ENCODE measurements at regions not wholly inside any gene's neighbourhood (a gene's known extent, or its start where the extent isn't known, plus 50 kb on each side); places are given as distances from the start of the nearest gene placed in this dataset.

GRCh38 chr15:75136118-75136517 is 65.6 kb upstream of the C15orf39 start:
- no peaks in the 10 kb centered on the region for H3K36me3 ChIP-seq (ENCODE audit: control insufficient read depth in 1 of 2, insufficient read depth in 2 of 2, low read length in 2 of 2)
- no peaks in the 10 kb centered on the region for H3K4me1 ChIP-seq (ENCODE audit: control insufficient read depth in 1 of 2, insufficient read depth in 2 of 2, low read length in 2 of 2)
- H3K9me3 ChIP-seq (ENCODE audit: control insufficient read depth in 1 of 2, low read length in 2 of 2): no peaks in the 10 kb centered on the region
- H3K4me3 ChIP-seq (ENCODE audit: low read depth in 1 of 2, low read length in 2 of 2): no peak overlapping the region
- no peaks in the 10 kb centered on the region for H3K27me3 ChIP-seq (ENCODE audit: low read depth, low read length)
- no peak overlapping the region for H3K27ac ChIP-seq (ENCODE audit: low read length)

DNA sequence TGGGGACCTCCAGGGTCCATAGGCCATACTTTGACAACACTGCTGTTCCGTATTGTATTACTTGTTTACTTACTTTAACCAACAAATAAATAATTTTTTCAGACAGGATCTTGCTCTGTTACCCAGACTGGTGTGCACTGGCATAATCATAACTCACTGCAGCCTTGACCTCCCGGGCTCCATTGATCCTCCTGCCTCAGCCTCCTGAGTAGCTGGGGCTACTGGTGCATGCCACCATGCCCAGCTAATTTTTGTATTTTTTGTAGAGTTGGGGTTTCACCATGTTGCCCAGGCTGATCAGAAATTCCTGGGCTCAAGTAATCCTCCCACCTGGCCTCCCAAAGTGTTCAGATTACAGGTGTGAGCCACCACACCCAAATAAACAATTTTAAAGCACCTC is 64.9 kb upstream of the C15orf39 start:
- Histone ChIP-seq H3K27me3 (ENCODE audit: low read depth, low read length) (no peaks in the 10 kb centered on the region), H3K4me3 (ENCODE audit: low read depth in 1 of 2, low read length in 2 of 2) (no peak overlapping the region), H3K36me3 (ENCODE audit: control insufficient read depth in 1 of 2, insufficient read depth in 2 of 2, low read length in 2 of 2) (no peaks in the 10 kb centered on the region), H3K9me3 (ENCODE audit: control insufficient read depth in 1 of 2, low read length in 2 of 2) (no peaks in the 10 kb centered on the region), H3K27ac (ENCODE audit: low read length) (no peak overlapping the region), H3K4me1 (ENCODE audit: control insufficient read depth in 1 of 2, insufficient read depth in 2 of 2, low read length in 2 of 2) (no peaks in the 10 kb centered on the region)

DNA sequence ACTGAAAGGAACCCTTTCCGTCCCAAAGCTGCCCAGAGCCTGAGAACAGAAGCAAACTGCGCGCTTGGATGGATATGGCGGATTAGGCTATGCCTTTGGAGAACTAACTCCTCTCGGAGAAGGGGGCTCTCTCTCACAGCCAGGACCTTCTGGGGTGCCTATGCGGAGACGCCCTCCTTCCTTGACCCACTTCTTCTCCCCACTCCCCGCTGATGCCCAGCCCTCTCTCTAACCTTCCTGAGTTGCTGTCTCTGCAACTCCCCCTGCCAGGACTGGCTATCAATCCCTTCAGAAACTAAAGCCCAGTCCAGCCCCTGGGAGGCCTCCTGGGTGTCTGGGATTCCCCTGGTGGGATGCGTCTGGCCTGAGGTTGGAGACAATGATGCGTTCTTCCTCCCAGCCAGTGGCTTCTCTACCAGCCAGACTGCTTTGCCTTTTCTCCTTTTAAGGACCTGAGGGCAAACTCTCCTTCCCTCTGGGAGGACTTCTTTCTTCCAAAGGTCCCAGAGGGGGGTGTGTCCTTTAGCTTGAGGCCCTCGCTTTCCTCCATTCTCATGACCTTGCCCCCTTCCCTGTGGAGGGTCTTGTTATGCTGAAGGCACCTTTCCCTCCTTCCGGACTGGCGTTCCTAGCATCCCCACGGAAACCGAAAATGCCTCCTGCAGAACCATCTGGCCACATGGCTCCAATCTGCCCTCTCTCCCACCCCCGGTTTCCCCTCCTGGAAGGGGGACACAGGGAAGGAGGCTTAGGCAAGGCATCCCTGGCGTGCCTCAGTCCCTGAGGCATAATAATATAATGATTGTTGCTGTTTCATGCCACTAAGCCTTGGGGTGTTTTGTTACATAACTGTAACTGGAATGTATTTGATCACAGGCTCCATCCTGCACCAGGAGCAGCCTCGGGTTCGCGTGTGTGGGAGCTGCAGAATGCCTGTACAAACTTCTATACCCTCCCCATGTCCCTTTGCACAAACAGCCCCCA is 63.4 kb upstream of the C15orf39 start:
- no peak overlapping the region for H3K27ac ChIP-seq (ENCODE audit: low read length)

DNA sequence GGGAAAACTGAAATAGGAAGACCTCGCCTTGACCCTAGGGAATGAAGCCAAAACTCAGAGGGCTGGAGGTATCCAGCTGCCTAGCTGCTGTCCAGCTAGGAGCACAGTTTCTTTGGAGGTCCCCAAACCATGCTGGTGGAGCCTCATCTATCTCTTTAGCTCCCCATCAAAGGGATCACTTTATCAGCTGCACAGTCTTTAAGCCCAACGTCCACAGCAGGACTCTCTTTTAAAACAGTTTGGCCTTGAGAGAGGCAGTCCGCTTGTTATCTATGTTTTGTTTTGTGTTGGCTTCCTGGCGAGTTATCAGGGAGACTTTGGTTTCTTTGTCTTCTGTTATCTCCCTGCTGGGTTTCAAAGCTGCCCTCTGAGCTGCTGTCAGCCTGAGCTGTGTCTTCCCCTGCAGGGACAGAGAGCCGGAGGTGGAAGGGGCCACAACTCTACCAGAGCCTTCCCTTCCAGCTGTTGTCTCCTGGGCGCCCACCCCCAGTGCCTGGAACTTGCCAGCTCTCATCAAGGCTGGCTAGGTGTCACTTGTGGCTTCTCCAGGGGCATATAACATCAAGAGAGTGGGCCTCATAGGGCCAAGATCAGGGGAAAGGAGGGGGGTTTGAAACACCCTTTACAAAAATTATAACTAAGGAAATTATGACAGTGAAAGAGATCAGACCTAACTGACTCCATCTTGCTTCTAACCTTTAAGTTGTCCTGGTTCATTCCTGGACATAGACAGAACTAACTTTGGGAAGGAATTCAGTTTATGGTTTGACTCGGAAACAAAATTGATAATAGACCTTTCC is 61.4 kb upstream of the C15orf39 start:
- H3K27ac ChIP-seq (ENCODE audit: low read length): no peak overlapping the region
- peaks cover 16 to 32% of the 10 kb centered on the region in 2 donors for H3K9me3 ChIP-seq (ENCODE audit: control insufficient read depth in 1 of 2, low read length in 2 of 2)
- no peaks in the 10 kb centered on the region for H3K36me3 ChIP-seq (ENCODE audit: control insufficient read depth in 1 of 2, insufficient read depth in 2 of 2, low read length in 2 of 2)
- no peaks in the 10 kb centered on the region for H3K27me3 ChIP-seq (ENCODE audit: low read depth, low read length)
- H3K4me3 ChIP-seq (ENCODE audit: low read depth in 1 of 2, low read length in 2 of 2): no peak overlapping the region
- no peaks in the 10 kb centered on the region for H3K4me1 ChIP-seq (ENCODE audit: control insufficient read depth in 1 of 2, insufficient read depth in 2 of 2, low read length in 2 of 2)

More for the DNA sequence above, 63.4 kb upstream of the C15orf39 start:
- no peaks in the 10 kb centered on the region for H3K36me3 ChIP-seq (ENCODE audit: control insufficient read depth in 1 of 2, insufficient read depth in 2 of 2, low read length in 2 of 2)
- H3K27me3 ChIP-seq (ENCODE audit: low read depth, low read length): no peaks in the 10 kb centered on the region
- no peak overlapping the region for H3K4me3 ChIP-seq (ENCODE audit: low read depth in 1 of 2, low read length in 2 of 2)
- H3K9me3 ChIP-seq (ENCODE audit: control insufficient read depth in 1 of 2, low read length in 2 of 2): peaks cover 12 to 14% of the 10 kb centered on the region in 2 donors
- no peaks in the 10 kb centered on the region for H3K4me1 ChIP-seq (ENCODE audit: control insufficient read depth in 1 of 2, insufficient read depth in 2 of 2, low read length in 2 of 2)

- no peak overlapping the region for H3K27ac ChIP-seq (ENCODE audit: low read length)
- no peaks in the 10 kb centered on the region for H3K4me1 ChIP-seq (ENCODE audit: control insufficient read depth in 1 of 2, insufficient read depth in 2 of 2, low read length in 2 of 2)
- peaks cover 16 to 38% of the 10 kb centered on the region in 2 donors for H3K9me3 ChIP-seq (ENCODE audit: control insufficient read depth in 1 of 2, low read length in 2 of 2)
- H3K4me3 ChIP-seq (ENCODE audit: low read depth in 1 of 2, low read length in 2 of 2): peak overlapping the region in 1 of 2 donors; percentile 32
- no peaks in the 10 kb centered on the region for H3K36me3 ChIP-seq (ENCODE audit: control insufficient read depth in 1 of 2, insufficient read depth in 2 of 2, low read length in 2 of 2)
- H3K27me3 ChIP-seq (ENCODE audit: low read depth, low read length): no peaks in the 10 kb centered on the region
Measured at GRCh38 chr15:75142499-75142898, 59.2 kb upstream of the C15orf39 start.

- no peaks in the 10 kb centered on the region for H3K36me3 ChIP-seq (ENCODE audit: control insufficient read depth in 1 of 2, insufficient read depth in 2 of 2, low read length in 2 of 2)
- H3K4me3 ChIP-seq (ENCODE audit: low read depth in 1 of 2, low read length in 2 of 2): peak overlapping the region in 1 of 2 donors; percentile 40
- H3K9me3 ChIP-seq (ENCODE audit: control insufficient read depth in 1 of 2, low read length in 2 of 2): peaks cover 16 to 38% of the 10 kb centered on the region in 2 donors
- H3K27ac ChIP-seq (ENCODE audit: low read length): no peak overlapping the region
- no peaks in the 10 kb centered on the region for H3K27me3 ChIP-seq (ENCODE audit: low read depth, low read length)
- no peaks in the 10 kb centered on the region for H3K4me1 ChIP-seq (ENCODE audit: control insufficient read depth in 1 of 2, insufficient read depth in 2 of 2, low read length in 2 of 2)
Measured at GRCh38 chr15:75143738-75144334, 57.8 kb upstream of the C15orf39 start.

GRCh38 chr15:75145027-75145841 is 56.4 kb upstream of the C15orf39 start:
- peaks cover 16 to 38% of the 10 kb centered on the region in 2 donors for H3K9me3 ChIP-seq (ENCODE audit: control insufficient read depth in 1 of 2, low read length in 2 of 2)

GRCh38 chr15:75148280-75148679 is 53.4 kb upstream of the C15orf39 start:
- Histone ChIP-seq H3K27me3 (ENCODE audit: low read depth, low read length) (no peaks in the 10 kb centered on the region), H3K4me1 (ENCODE audit: control insufficient read depth in 1 of 2, insufficient read depth in 2 of 2, low read length in 2 of 2) (no peaks in the 10 kb centered on the region), H3K9me3 (ENCODE audit: control insufficient read depth in 1 of 2, low read length in 2 of 2) (peaks cover 4 to 24% of the 10 kb centered on the region in 2 donors), H3K4me3 (ENCODE audit: low read depth in 1 of 2, low read length in 2 of 2) (no peak overlapping the region), H3K36me3 (ENCODE audit: control insufficient read depth in 1 of 2, insufficient read depth in 2 of 2, low read length in 2 of 2) (no peaks in the 10 kb centered on the region), H3K27ac (ENCODE audit: low read length) (no peak overlapping the region)

More at GRCh38 chr15:75145027-75145841, 56.4 kb upstream of the C15orf39 start:
- no peaks in the 10 kb centered on the region for H3K27me3 ChIP-seq (ENCODE audit: low read depth, low read length)
- H3K4me1 ChIP-seq (ENCODE audit: control insufficient read depth in 1 of 2, insufficient read depth in 2 of 2, low read length in 2 of 2): no peaks in the 10 kb centered on the region
- no peak overlapping the region for H3K27ac ChIP-seq (ENCODE audit: low read length)
- H3K36me3 ChIP-seq (ENCODE audit: control insufficient read depth in 1 of 2, insufficient read depth in 2 of 2, low read length in 2 of 2): no peaks in the 10 kb centered on the region
- H3K4me3 ChIP-seq (ENCODE audit: low read depth in 1 of 2, low read length in 2 of 2): peak overlapping the region in 1 of 2 donors; percentile 11

GRCh38 chr15:75149867-75150709 is 51.6 kb upstream of the C15orf39 start:
- Histone ChIP-seq H3K9me3 (ENCODE audit: control insufficient read depth in 1 of 2, low read length in 2 of 2) (peaks cover 0 to 8% of the 10 kb centered on the region in 2 donors), H3K4me3 (ENCODE audit: low read depth in 1 of 2, low read length in 2 of 2) (no peak overlapping the region), H3K36me3 (ENCODE audit: control insufficient read depth in 1 of 2, insufficient read depth in 2 of 2, low read length in 2 of 2) (no peaks in the 10 kb centered on the region), H3K4me1 (ENCODE audit: control insufficient read depth in 1 of 2, insufficient read depth in 2 of 2, low read length in 2 of 2) (no peaks in the 10 kb centered on the region), H3K27me3 (ENCODE audit: low read depth, low read length) (no peaks in the 10 kb centered on the region), H3K27ac (ENCODE audit: low read length) (no peak overlapping the region)
